IPS-20b (cell line): ENCODE measurements at regions not wholly inside any gene's neighbourhood (a gene's known extent, or its start where the extent isn't known, plus 50 kb on each side); places are given as distances from the start of the nearest gene placed in this dataset.
"Not testable (repeated sequence)": the region's sequence is repeated elsewhere in the genome, so short reads cannot be mapped to it uniquely, and the experiment has no call there.

Experiments
- H3K27ac ChIP-seq: one replicate; pipeline ENCODE4 v1.5.1; 2013; ENCODE audit warnings: low read length
- H3K27me3 ChIP-seq: 2 replicates; pipeline ENCODE4 v1.6.1; 2013; ENCODE audit warnings: mild to moderate bottlenecking, low read length, inconsistent platforms; ENCODE audit not compliant: insufficient read depth
- H3K36me3 ChIP-seq: 2 replicates; pipeline ENCODE4 v1.6.1; 2013; ENCODE audit warnings: low read depth, mild to moderate bottlenecking, inconsistent platforms, low read length, moderate library complexity; ENCODE audit not compliant: insufficient read depth
- H3K4me1 ChIP-seq: 2 replicates; pipeline ENCODE4 v1.6.1; 2013; ENCODE audit warnings: mild to moderate bottlenecking, control low read depth, inconsistent platforms, low read length, moderate library complexity; ENCODE audit not compliant: insufficient read depth
- H3K4me3 ChIP-seq: 2 replicates; pipeline ENCODE4 v1.5.1; 2013; ENCODE audit warnings: mild to moderate bottlenecking, low read length, inconsistent platforms
- H3K9ac ChIP-seq: 2 replicates; pipeline ENCODE4 v1.6.1; 2013; ENCODE audit warnings: low read depth, mild to moderate bottlenecking, inconsistent platforms, low read length, moderate library complexity
- H3K9me3 ChIP-seq: 2 replicates; pipeline ENCODE4 v1.6.1; 2013; ENCODE audit warnings: mild to moderate bottlenecking, low read depth, low read length, inconsistent platforms; ENCODE audit not compliant: insufficient read depth

- Histone ChIP-seq H3K9me3 (no peaks in the 10 kb centered on the region), H3K36me3 (no peaks in the 10 kb centered on the region), H3K27me3 (0 out of 2 replicates have a peak, but pooled peaks cover 8% of the 10 kb centered on the region), H3K4me3 (no peak overlapping the region), H3K27ac (no peak overlapping the region), H3K9ac (no peak overlapping the region), H3K4me1 (no peaks in the 10 kb centered on the region)
Measured at GRCh38 chr16:75806487-75806886, 80.2 kb upstream of the CPHXL start.

- H3K27me3 ChIP-seq, result 0 out of 2 replicates have a peak, but pooled peaks cover 8% of the 10 kb centered on the region
Measured at GRCh38 chr16:75810342-75810741, 84.1 kb upstream of the CPHXL start.

GRCh38 chr16:75811020-75811634 lies 84.8 kb upstream of the CPHXL start:
- H3K36me3 ChIP-seq, result no peaks in the 10 kb centered on the region
- no peak overlapping the region for H3K27ac ChIP-seq
- 0 out of 2 replicates have a peak, but pooled peaks cover 5% of the 10 kb centered on the region for H3K27me3 ChIP-seq
- H3K9me3 ChIP-seq, result no peaks in the 10 kb centered on the region
- no peak overlapping the region for H3K9ac ChIP-seq
- no peaks in the 10 kb centered on the region for H3K4me1 ChIP-seq
- H3K4me3 ChIP-seq, result no peak overlapping the region

More at GRCh38 chr16:75810342-75810741, 84.1 kb upstream of the CPHXL start:
- no peaks in the 10 kb centered on the region for H3K36me3 ChIP-seq
- no peak overlapping the region for H3K4me3 ChIP-seq
- H3K4me1 ChIP-seq, result no peaks in the 10 kb centered on the region
- H3K9ac ChIP-seq, result no peak overlapping the region
- H3K9me3 ChIP-seq, result no peaks in the 10 kb centered on the region
- H3K27ac ChIP-seq, result no peak overlapping the region

GRCh38 chr16:75818491-75818890 lies 92.2 kb upstream of the CPHXL start:
- no peaks in the 10 kb centered on the region for H3K4me1 ChIP-seq
- H3K27me3 ChIP-seq, result no peaks in the 10 kb centered on the region
- no peaks in the 10 kb centered on the region for H3K9me3 ChIP-seq
- H3K9ac ChIP-seq, result no peak overlapping the region
- H3K27ac ChIP-seq, result no peak overlapping the region
- no peaks in the 10 kb centered on the region for H3K36me3 ChIP-seq
- no peak overlapping the region for H3K4me3 ChIP-seq

GRCh38 chr16:75820672-75821071 lies 94.4 kb upstream of the CPHXL start:
- Histone ChIP-seq H3K4me3 (no peak overlapping the region), H3K9me3 (no peaks in the 10 kb centered on the region), H3K9ac (no peak overlapping the region), H3K4me1 (no peaks in the 10 kb centered on the region), H3K36me3 (no peaks in the 10 kb centered on the region), H3K27ac (no peak overlapping the region), H3K27me3 (no peaks in the 10 kb centered on the region)

GRCh38 chr16:75821117-75821516 lies 94.8 kb upstream of the CPHXL start:
- Histone ChIP-seq H3K9me3 (no peaks in the 10 kb centered on the region), H3K36me3 (no peaks in the 10 kb centered on the region), H3K27ac (no peak overlapping the region), H3K27me3 (no peaks in the 10 kb centered on the region), H3K4me1 (no peaks in the 10 kb centered on the region), H3K9ac (no peak overlapping the region), H3K4me3 (no peak overlapping the region)

- not testable (repeated sequence) for H3K9ac ChIP-seq, H3K36me3 ChIP-seq, H3K9me3 ChIP-seq, H3K4me3 ChIP-seq, H3K27me3 ChIP-seq, H3K27ac ChIP-seq, H3K4me1 ChIP-seq
Measured at GRCh38 chr16:75825750-75826149, 99.5 kb upstream of the CPHXL start.

- H3K4me3 ChIP-seq, H3K4me1 ChIP-seq, H3K36me3 ChIP-seq, H3K9ac ChIP-seq, H3K9me3 ChIP-seq, H3K27ac ChIP-seq: not testable (repeated sequence)
- H3K27me3 ChIP-seq, result peaks cover 15% of the 10 kb centered on the region
Measured at GRCh38 chr16:75827372-75828038, 101.2 kb upstream of the CPHXL start.

- not testable (repeated sequence) for H3K9me3 ChIP-seq, H3K36me3 ChIP-seq, H3K4me3 ChIP-seq, H3K9ac ChIP-seq, H3K4me1 ChIP-seq, H3K27ac ChIP-seq
- H3K27me3 ChIP-seq, result peaks cover 73% of the 10 kb centered on the region
Measured at GRCh38 chr16:75833385-75833784, 107.1 kb upstream of the CPHXL start.

GRCh38 chr16:75836347-75837010 lies 110.2 kb upstream of the CPHXL start:
- H3K4me3 ChIP-seq, result no peak overlapping the region
- H3K9me3 ChIP-seq, result no peaks in the 10 kb centered on the region
- no peaks in the 10 kb centered on the region for H3K36me3 ChIP-seq
- no peak overlapping the region for H3K27ac ChIP-seq
- peaks cover 98% of the 10 kb centered on the region for H3K27me3 ChIP-seq
- no peak overlapping the region for H3K9ac ChIP-seq
- H3K4me1 ChIP-seq, result no peaks in the 10 kb centered on the region; the same call in 1 of the 2 replicates

GRCh38 chr16:75837264-75837663 lies 111.0 kb upstream of the CPHXL start:
- Histone ChIP-seq H3K4me1 (no peaks in the 10 kb centered on the region; the same call in 1 of the 2 replicates), H3K27ac (no peak overlapping the region), H3K4me3 (no peak overlapping the region), H3K9me3 (no peaks in the 10 kb centered on the region), H3K27me3 (peaks cover 98% of the 10 kb centered on the region), H3K36me3 (no peaks in the 10 kb centered on the region), H3K9ac (no peak overlapping the region)

GRCh38 chr16:75837681-75838080 lies 111.4 kb upstream of the CPHXL start:
- Histone ChIP-seq H3K9ac (no peak overlapping the region), H3K27me3 (peaks cover 98% of the 10 kb centered on the region), H3K9me3 (no peaks in the 10 kb centered on the region), H3K4me3 (no peak overlapping the region), H3K27ac (no peak overlapping the region), H3K36me3 (no peaks in the 10 kb centered on the region), H3K4me1 (no peaks in the 10 kb centered on the region; the same call in 1 of the 2 replicates)
